PC-9 (cell line): ENCODE measurements at regions not wholly inside any gene's neighbourhood (a gene's known extent, or its start where the extent isn't known, plus 50 kb on each side); places are given as distances from the start of the nearest gene placed in this dataset.

Experiments
- BruUV-seq: library from RNA; stranded (reverse); fragments of 400-500 nt; replicated peaks from 2 replicates; lab custom pipeline; 2021; lab: Mats Ljungman, UMichigan
- CTCF ChIA-PET: fragments of 300-600 bp; sonication (Branson Sonifier 250); formaldehyde crosslinking; loops from one replicate; lab custom pipeline; 2022; ENCODE audit warnings: antibody characterized with exemption; lab: Charles Lee
- POLR2A ChIA-PET: fragments of 300-600 bp; sonication (Branson Sonifier 250); formaldehyde crosslinking; loops from one replicate; lab custom pipeline; 2022; ENCODE audit warnings: antibody characterized with exemption; ENCODE audit not compliant: unreplicated experiment; lab: Charles Lee
- DNase-seq, 2 experiments: peaks; one replicate each; pipeline versions ENCODE4 v3.0.0 to v3.0.0-alpha.2; 2015 to 2022; ENCODE audit warnings: mixed read lengths in 1 of 2
- H2AFZ ChIP-seq: fragments of 200-600 bp; sonication (generic); 2 replicates; pipeline ENCODE4 v1.8.1; 2017; ENCODE audit warnings: antibody characterized with exemption
- H3F3A ChIP-seq: fragments of 200-600 bp; sonication (generic); 2 replicates; pipeline ENCODE4 v1.8.1; 2017; ENCODE audit warnings: antibody characterized with exemption, mild to moderate bottlenecking, low read depth; ENCODE audit not compliant: insufficient read depth
- H3K27ac ChIP-seq: fragments of 200-600 bp; sonication (generic); 2 replicates; pipeline ENCODE4 v1.6.1; 2016; ENCODE audit warnings: mixed run types
- H3K27me3 ChIP-seq: fragments of 200-600 bp; sonication (generic); 2 replicates; pipeline ENCODE4 v1.6.1; 2016; ENCODE audit warnings: low read depth, mixed run types; ENCODE audit not compliant: insufficient read depth
- H3K36me3 ChIP-seq: fragments of 200-600 bp; sonication (generic); 2 replicates; pipeline ENCODE4 v1.6.1; 2016; ENCODE audit warnings: low read depth, mixed run types
- H3K4me1 ChIP-seq: fragments of 200-600 bp; sonication (generic); replicated peaks from 2 replicates; pipeline ENCODE4 v1.6.1; 2016; ENCODE audit warnings: mixed run types; ENCODE audit not compliant: insufficient read depth
- H3K4me2 ChIP-seq: fragments of 200-600 bp; sonication (generic); 2 replicates; pipeline ENCODE4 v1.6.1; 2017; ENCODE audit warnings: mixed run types
- H3K4me3 ChIP-seq: fragments of 200-600 bp; sonication (generic); 2 replicates; pipeline ENCODE4 v1.6.1; 2016; ENCODE audit warnings: mixed run types
- H3K79me2 ChIP-seq: fragments of 200-600 bp; sonication (generic); 2 replicates; pipeline ENCODE4 v1.6.1; 2017; ENCODE audit warnings: low read depth, mixed run types
- H3K9me2 ChIP-seq: fragments of 200-600 bp; sonication (generic); 2 replicates; pipeline ENCODE4 v1.8.1; 2017; ENCODE audit warnings: mild to moderate bottlenecking; ENCODE audit not compliant: insufficient read depth
- H3K9me3 ChIP-seq: fragments of 200-600 bp; sonication (generic); 2 replicates; pipeline ENCODE4 v1.8.1; 2016; ENCODE audit warnings: low read depth; ENCODE audit not compliant: insufficient read depth
- H4K20me1 ChIP-seq: fragments of 200-600 bp; sonication (generic); 2 replicates; pipeline ENCODE4 v1.8.1; 2017; ENCODE audit not compliant: insufficient read depth
- EZH2 ChIP-seq: fragments of 200-600 bp; sonication (generic); IDR thresholded peaks from 2 replicates; pipeline ENCODE4 v1.8.0; 2017; ENCODE audit warnings: antibody characterized with exemption, low read depth
- intact Hi-C: fragments of 100-400 bp; cut with micrococcal nuclease; formaldehyde crosslinking; loops from one replicate; pipeline ENCODE4 v1.10.0; 2022; ENCODE audit not compliant: unreplicated experiment
- TF ChIP-seq, protein P1 (sequence below): fragments of 200-600 bp; sonication (generic); conservative IDR thresholded peaks from 2 replicates; pipeline ENCODE4 v1.6.1; 2017; ENCODE audit warnings: mixed run types, antibody characterized with exemption, mild to moderate bottlenecking, moderate library complexity

DNA sequence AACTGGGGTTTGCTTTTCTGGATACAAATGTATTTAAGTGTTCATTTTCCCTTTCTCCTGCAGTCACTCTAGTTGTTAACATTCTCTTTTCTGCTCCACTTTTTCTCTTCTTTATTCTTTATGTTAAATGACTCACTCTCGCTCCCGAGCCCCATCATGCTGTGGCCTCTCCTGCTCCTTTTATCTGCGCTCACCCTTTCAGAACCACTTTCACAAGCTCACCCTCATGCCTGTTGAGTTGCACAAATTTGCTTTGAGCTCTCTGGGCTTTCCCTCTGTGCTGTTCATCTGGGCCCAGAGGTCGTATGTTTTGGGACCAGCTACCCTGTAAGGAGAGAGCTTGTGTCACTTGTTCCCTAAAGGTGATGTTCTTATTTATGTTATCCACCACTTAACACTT lies 98.1 kb upstream of the ASCC3 start:
- Histone ChIP-seq H3K27me3 (no peaks in the 10 kb centered on the region), H3K9me2 (0 out of 2 replicates have a peak, but pooled peaks cover 3% of the 10 kb centered on the region), H3K4me1 (no peaks in the 10 kb centered on the region), H3K9me3 (no peaks in the 10 kb centered on the region), H3K4me2 (no peak overlapping the region), H3K36me3 (no peaks in the 10 kb centered on the region), H4K20me1 (no peaks in the 10 kb centered on the region), H3K79me2 (no peaks in the 10 kb centered on the region), H3K27ac (no peak overlapping the region), H3K4me3 (no peak overlapping the region), H3F3A (no peaks in the 10 kb centered on the region), H2AFZ (no peak overlapping the region)
- BruUV-seq, result no TSS peak
- DNase-seq, result no peak
- intact Hi-C loops, result no loop called here
- ChIA-PET POLR2A (no interaction called here), CTCF (no interaction called here)
- TF ChIP-seq, protein P1, sequence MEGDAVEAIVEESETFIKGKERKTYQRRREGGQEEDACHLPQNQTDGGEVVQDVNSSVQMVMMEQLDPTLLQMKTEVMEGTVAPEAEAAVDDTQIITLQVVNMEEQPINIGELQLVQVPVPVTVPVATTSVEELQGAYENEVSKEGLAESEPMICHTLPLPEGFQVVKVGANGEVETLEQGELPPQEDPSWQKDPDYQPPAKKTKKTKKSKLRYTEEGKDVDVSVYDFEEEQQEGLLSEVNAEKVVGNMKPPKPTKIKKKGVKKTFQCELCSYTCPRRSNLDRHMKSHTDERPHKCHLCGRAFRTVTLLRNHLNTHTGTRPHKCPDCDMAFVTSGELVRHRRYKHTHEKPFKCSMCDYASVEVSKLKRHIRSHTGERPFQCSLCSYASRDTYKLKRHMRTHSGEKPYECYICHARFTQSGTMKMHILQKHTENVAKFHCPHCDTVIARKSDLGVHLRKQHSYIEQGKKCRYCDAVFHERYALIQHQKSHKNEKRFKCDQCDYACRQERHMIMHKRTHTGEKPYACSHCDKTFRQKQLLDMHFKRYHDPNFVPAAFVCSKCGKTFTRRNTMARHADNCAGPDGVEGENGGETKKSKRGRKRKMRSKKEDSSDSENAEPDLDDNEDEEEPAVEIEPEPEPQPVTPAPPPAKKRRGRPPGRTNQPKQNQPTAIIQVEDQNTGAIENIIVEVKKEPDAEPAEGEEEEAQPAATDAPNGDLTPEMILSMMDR, result no peak
- TF ChIP-seq EZH2, result no peak

DNA sequence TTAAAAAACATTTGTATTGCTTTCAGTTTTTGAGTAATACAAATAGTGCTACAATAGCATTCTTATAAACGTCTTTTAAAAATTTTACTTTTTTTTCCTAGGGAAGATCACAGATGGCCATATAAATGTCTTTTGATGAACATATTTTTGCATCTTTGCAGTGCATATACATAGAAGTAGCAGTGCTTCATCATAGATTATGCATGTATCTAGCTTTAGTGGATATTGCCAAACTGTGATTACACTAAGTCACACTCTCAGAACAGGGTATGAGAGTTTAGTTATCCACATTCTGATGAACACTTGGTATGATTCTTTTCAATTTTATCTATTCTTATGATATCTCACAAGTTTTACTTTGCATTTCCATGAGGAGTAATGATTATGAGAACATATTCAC lies 99.8 kb upstream of the ASCC3 start:
- POLR2A ChIA-PET, result no interaction called here
- intact Hi-C loops, result no loop called here
- BruUV-seq, result no TSS peak
- no peak for DNase-seq
- no peaks in the 10 kb centered on the region for H3K36me3 ChIP-seq
- no peaks in the 10 kb centered on the region for H3F3A ChIP-seq
- no peaks in the 10 kb centered on the region for H3K4me1 ChIP-seq
- H3K9me3 ChIP-seq, result no peaks in the 10 kb centered on the region
- H4K20me1 ChIP-seq, result no peaks in the 10 kb centered on the region
- no peak overlapping the region for H3K27ac ChIP-seq
- H3K4me3 ChIP-seq, result no peak overlapping the region
- H3K4me2 ChIP-seq, result no peak overlapping the region
- no peak overlapping the region for H2AFZ ChIP-seq
- H3K9me2 ChIP-seq, result 0 out of 2 replicates have a peak, but pooled peaks cover 3% of the 10 kb centered on the region
- no peaks in the 10 kb centered on the region for H3K79me2 ChIP-seq
- no peaks in the 10 kb centered on the region for H3K27me3 ChIP-seq
- no peak for TF ChIP-seq EZH2
- TF ChIP-seq, protein P1, result no peak
- CTCF ChIA-PET, result no interaction called here

DNA sequence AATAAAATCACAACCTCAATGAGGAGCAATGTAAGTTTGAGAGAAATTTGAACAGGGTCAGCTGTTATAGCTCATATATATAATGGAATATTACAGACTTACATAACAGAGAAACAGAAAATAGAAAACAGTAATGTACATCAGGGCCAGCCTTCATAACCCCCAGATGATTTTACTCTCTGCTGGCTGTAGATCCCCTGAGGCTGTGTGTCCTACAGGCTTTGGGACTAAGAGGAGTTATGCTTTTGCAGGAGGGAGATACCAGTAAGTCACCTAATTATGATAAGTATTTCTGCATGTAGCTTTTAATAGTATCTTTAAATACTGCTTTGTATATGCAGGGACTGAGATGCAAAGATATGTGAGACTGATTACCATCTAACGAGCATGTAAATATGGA lies 105.8 kb upstream of the ASCC3 start:
- TF ChIP-seq, protein P1, result no peak
- no peak for TF ChIP-seq EZH2
- H3K4me3 ChIP-seq, result no peak overlapping the region
- H3K27me3 ChIP-seq, result no peaks in the 10 kb centered on the region
- H3K27ac ChIP-seq, result no peak overlapping the region
- no peaks in the 10 kb centered on the region for H3F3A ChIP-seq
- intact Hi-C loops, result no loop called here
- H3K36me3 ChIP-seq, result no peaks in the 10 kb centered on the region
- no peak overlapping the region for H2AFZ ChIP-seq
- peaks cover 8% of the 10 kb centered on the region; the same call in 1 of the 2 replicates for H3K4me1 ChIP-seq
- CTCF ChIA-PET, result no interaction called here
- no peaks in the 10 kb centered on the region for H3K9me2 ChIP-seq
- POLR2A ChIA-PET, result no interaction called here
- BruUV-seq, result no TSS peak
- H3K79me2 ChIP-seq, result no peaks in the 10 kb centered on the region
- no peak for DNase-seq
- H3K9me3 ChIP-seq, result 0 out of 2 replicates have a peak, but pooled peaks cover 3% of the 10 kb centered on the region
- H3K4me2 ChIP-seq, result no peak overlapping the region
- H4K20me1 ChIP-seq, result no peaks in the 10 kb centered on the region
